Immature natural killer cell (primary cell): ENCODE measurements at regions not wholly inside any gene's neighbourhood (a gene's known extent, or its start where the extent isn't known, plus 50 kb on each side); places are given as distances from the start of the nearest gene placed in this dataset.

Source experiments
- DNase-seq, 3 donors: peaks; one replicate each; pipeline ENCODE4 v3.0.0; 2022; ENCODE audit warnings: mixed read lengths in 1 of 3
- H3K27ac Mint-ChIP-seq, 6 donors: one replicate each; pipeline ENCODE4 v1.8.0; 2020; ENCODE audit warnings: mixed read lengths in 6 of 6, mild to moderate bottlenecking in 5 of 6, inconsistent platforms in 4 of 6, moderate library complexity in 3 of 6
- H3K27me3 Mint-ChIP-seq, 3 donors: one replicate each; pipeline ENCODE4 v1.8.0; 2020 to 2021; ENCODE audit warnings: low read depth in 3 of 3, mild to moderate bottlenecking in 3 of 3, mixed read lengths in 3 of 3, moderate library complexity in 3 of 3, inconsistent platforms in 1 of 3
- H3K36me3 Mint-ChIP-seq, 3 donors: one replicate each; pipeline ENCODE4 v1.8.0; 2020; ENCODE audit warnings: mixed read lengths in 3 of 3, inconsistent platforms in 2 of 3, mild to moderate bottlenecking in 2 of 3
- H3K4me1 Mint-ChIP-seq, 2 donors: one replicate each; pipeline ENCODE4 v1.8.0; 2020; ENCODE audit warnings: inconsistent platforms in 2 of 2, mild to moderate bottlenecking in 2 of 2, mixed read lengths in 2 of 2, moderate library complexity in 1 of 2
- H3K4me3 Mint-ChIP-seq, 5 donors: one replicate each; pipeline ENCODE4 v1.8.0; 2020; ENCODE audit warnings: mild to moderate bottlenecking in 5 of 5, mixed read lengths in 5 of 5, inconsistent platforms in 3 of 5, moderate library complexity in 3 of 5
- H3K9me3 Mint-ChIP-seq, 6 donors: one replicate each; pipeline ENCODE4 v1.8.0; 2020; ENCODE audit warnings: mild to moderate bottlenecking in 6 of 6, mixed read lengths in 6 of 6, inconsistent platforms in 4 of 6, moderate library complexity in 3 of 6

GRCh38 chr2:67039058-67039457, 358.1 kb upstream of the ETAA1 start:
- no peak for DNase-seq
- Mint-ChIP-seq H3K27ac (no peak overlapping the region), H3K4me3 (no peak overlapping the region), H3K27me3 (no peaks in the 10 kb centered on the region), H3K4me1 (no peaks in the 10 kb centered on the region), H3K36me3 (no peaks in the 10 kb centered on the region), H3K9me3 (peaks cover 0 to 6% (median 0%) of the 10 kb centered on the region in 6 donors)

GRCh38 chr2:67039517-67040103, 357.5 kb upstream of the ETAA1 start:
- peaks cover 0 to 6% (median 0%) of the 10 kb centered on the region in 6 donors for H3K9me3 Mint-ChIP-seq
- no peaks in the 10 kb centered on the region for H3K27me3 Mint-ChIP-seq
- no peak overlapping the region for H3K4me3 Mint-ChIP-seq
- no peak for DNase-seq
- no peaks in the 10 kb centered on the region for H3K36me3 Mint-ChIP-seq
- no peaks in the 10 kb centered on the region for H3K4me1 Mint-ChIP-seq
- H3K27ac Mint-ChIP-seq = no peak overlapping the region

- no peak overlapping the region for H3K27ac Mint-ChIP-seq
- H3K4me1 Mint-ChIP-seq = no peaks in the 10 kb centered on the region
- H3K27me3 Mint-ChIP-seq = no peaks in the 10 kb centered on the region
- H3K9me3 Mint-ChIP-seq = peaks cover 0 to 5% (median 0%) of the 10 kb centered on the region in 6 donors
- no peak overlapping the region for H3K4me3 Mint-ChIP-seq
- no peak for DNase-seq
- no peaks in the 10 kb centered on the region for H3K36me3 Mint-ChIP-seq
Observed at GRCh38 chr2:67041051-67041450, 356.1 kb upstream of the ETAA1 start.

- peaks cover 0 to 2% (median 0%) of the 10 kb centered on the region in 6 donors for H3K9me3 Mint-ChIP-seq
- DNase-seq = no peak
- H3K4me3 Mint-ChIP-seq = no peak overlapping the region
- no peak overlapping the region for H3K27ac Mint-ChIP-seq
- H3K36me3 Mint-ChIP-seq = no peaks in the 10 kb centered on the region
- H3K4me1 Mint-ChIP-seq = no peaks in the 10 kb centered on the region
- H3K27me3 Mint-ChIP-seq = no peaks in the 10 kb centered on the region
Observed at GRCh38 chr2:67043781-67044478, 353.2 kb upstream of the ETAA1 start.

GRCh38 chr2:67046591-67046990, 350.5 kb upstream of the ETAA1 start:
- Mint-ChIP-seq H3K27ac (no peak overlapping the region), H3K36me3 (no peaks in the 10 kb centered on the region), H3K9me3 (peaks cover 0 to 3% (median 0%) of the 10 kb centered on the region in 6 donors), H3K4me3 (no peak overlapping the region), H3K4me1 (no peaks in the 10 kb centered on the region), H3K27me3 (no peaks in the 10 kb centered on the region)
- no peak for DNase-seq

- no peak overlapping the region for H3K27ac Mint-ChIP-seq
- peaks cover 0 to 2% (median 1%) of the 10 kb centered on the region in 3 donors for H3K27me3 Mint-ChIP-seq
- H3K4me3 Mint-ChIP-seq = no peak overlapping the region
- no peak for DNase-seq
- H3K4me1 Mint-ChIP-seq = no peaks in the 10 kb centered on the region
- H3K9me3 Mint-ChIP-seq = peaks cover 0 to 6% (median 0%) of the 10 kb centered on the region in 6 donors
- H3K36me3 Mint-ChIP-seq = no peaks in the 10 kb centered on the region
Observed at GRCh38 chr2:67048314-67048713, 348.8 kb upstream of the ETAA1 start.

GRCh38 chr2:67050622-67051021, 346.5 kb upstream of the ETAA1 start:
- no peak overlapping the region for H3K4me3 Mint-ChIP-seq

GRCh38 chr2:67054728-67055127, 342.4 kb upstream of the ETAA1 start:
- Mint-ChIP-seq H3K27me3 (peaks cover 0 to 2% (median 1%) of the 10 kb centered on the region in 3 donors), H3K4me1 (no peaks in the 10 kb centered on the region), H3K27ac (no peak overlapping the region), H3K4me3 (no peak overlapping the region), H3K9me3 (peaks cover 0 to 6% (median 0%) of the 10 kb centered on the region in 6 donors), H3K36me3 (no peaks in the 10 kb centered on the region)
- DNase-seq = no peak

More at GRCh38 chr2:67050622-67051021, 346.5 kb upstream of the ETAA1 start:
- H3K36me3 Mint-ChIP-seq = no peaks in the 10 kb centered on the region
- peaks cover 0 to 2% (median 1%) of the 10 kb centered on the region in 3 donors for H3K27me3 Mint-ChIP-seq
- peaks cover 0 to 6% (median 0%) of the 10 kb centered on the region in 6 donors for H3K9me3 Mint-ChIP-seq
- DNase-seq = no peak
- H3K4me1 Mint-ChIP-seq = no peaks in the 10 kb centered on the region
- H3K27ac Mint-ChIP-seq = no peak overlapping the region

GRCh38 chr2:67055387-67056304, 341.5 kb upstream of the ETAA1 start:
- no peak overlapping the region for H3K4me3 Mint-ChIP-seq
- no peaks in the 10 kb centered on the region for H3K36me3 Mint-ChIP-seq
- no peaks in the 10 kb centered on the region for H3K4me1 Mint-ChIP-seq
- H3K9me3 Mint-ChIP-seq = peaks cover 0 to 3% (median 0%) of the 10 kb centered on the region in 6 donors
- no peak overlapping the region for H3K27ac Mint-ChIP-seq
- no peak for DNase-seq
- H3K27me3 Mint-ChIP-seq = peaks cover 0 to 2% (median 2%) of the 10 kb centered on the region in 3 donors

- DNase-seq = no peak
- no peaks in the 10 kb centered on the region for H3K36me3 Mint-ChIP-seq
- peaks cover 0 to 3% (median 0%) of the 10 kb centered on the region in 6 donors for H3K9me3 Mint-ChIP-seq
- H3K27me3 Mint-ChIP-seq = peaks cover 0 to 3% (median 2%) of the 10 kb centered on the region in 3 donors
- no peak overlapping the region for H3K4me3 Mint-ChIP-seq
- H3K27ac Mint-ChIP-seq = no peak overlapping the region
- no peaks in the 10 kb centered on the region for H3K4me1 Mint-ChIP-seq
Observed at GRCh38 chr2:67057123-67057522, 340.0 kb upstream of the ETAA1 start.

GRCh38 chr2:67057901-67058703, 339.0 kb upstream of the ETAA1 start:
- Mint-ChIP-seq H3K4me3 (no peak overlapping the region), H3K36me3 (no peaks in the 10 kb centered on the region), H3K27me3 (peaks cover 0 to 3% (median 0%) of the 10 kb centered on the region in 3 donors), H3K4me1 (no peaks in the 10 kb centered on the region), H3K27ac (no peak overlapping the region), H3K9me3 (peaks cover 0 to 8% (median 0%) of the 10 kb centered on the region in 6 donors)
- no peak for DNase-seq

GRCh38 chr2:67065046-67065445, 332.1 kb upstream of the ETAA1 start:
- H3K9me3 Mint-ChIP-seq = peaks cover 0 to 12% (median 0%) of the 10 kb centered on the region in 6 donors
- no peaks in the 10 kb centered on the region for H3K36me3 Mint-ChIP-seq
- no peak overlapping the region for H3K4me3 Mint-ChIP-seq
- no peak for DNase-seq
- peaks cover 0 to 3% (median 2%) of the 10 kb centered on the region in 3 donors for H3K27me3 Mint-ChIP-seq
- H3K4me1 Mint-ChIP-seq = no peaks in the 10 kb centered on the region
- H3K27ac Mint-ChIP-seq = no peak overlapping the region

GRCh38 chr2:67066782-67067181, 330.4 kb upstream of the ETAA1 start:
- H3K27me3 Mint-ChIP-seq = peaks cover 0 to 2% (median 0%) of the 10 kb centered on the region in 3 donors
- no peak for DNase-seq
- H3K9me3 Mint-ChIP-seq = peaks cover 0 to 10% (median 0%) of the 10 kb centered on the region in 6 donors
- no peak overlapping the region for H3K4me3 Mint-ChIP-seq
- no peak overlapping the region for H3K27ac Mint-ChIP-seq
- no peaks in the 10 kb centered on the region for H3K36me3 Mint-ChIP-seq
- no peaks in the 10 kb centered on the region for H3K4me1 Mint-ChIP-seq
